Adrenal gland (tissue), 9 donors: ENCODE measurements at regions not wholly inside any gene's neighbourhood (a gene's known extent, or its start where the extent isn't known, plus 50 kb on each side); places are given as distances from the start of the nearest gene placed in this dataset.

ENCODE experiments used
- DNase-seq, 7 donors: peaks; one replicate each; pipeline ENCODE4 v3.0.0-alpha.2; 2019 to 2020
- H3K27ac ChIP-seq, 5 donors: fragments of 200-600 bp; sonication (generic) in 4 of 5; 1 replicate in 3 of 5; 2 replicates in 2 of 5; pipeline versions ENCODE4 v1.5.1 to v1.8.0; 2016 to 2020; ENCODE audit warnings: mild to moderate bottlenecking in 1 of 5
- H3K27me3 ChIP-seq: fragments of 200-600 bp; 2 replicates; pipeline ENCODE4 v1.8.0; 2021
- H3K36me3 ChIP-seq, 2 donors: fragments of 200-600 bp; replicated peaks in 1 of 2; 1 replicate in 1 of 2; 2 replicates in 1 of 2; pipeline versions ENCODE4 v1.5.1 to v1.8.0; 2018 to 2022
- H3K4me1 ChIP-seq, 2 donors: fragments of 200-600 bp; replicated peaks in 1 of 2; 1 replicate in 1 of 2; 2 replicates in 1 of 2; pipeline versions ENCODE4 v1.5.1 to v1.8.0; 2018 to 2021
- H3K4me3 ChIP-seq, 4 donors: fragments of 200-600 bp; sonication (generic) in 3 of 4; one replicate each; pipeline ENCODE4 v1.5.1; 2016 to 2018
- H3K9me3 ChIP-seq, 3 donors: fragments of 200-600 bp; sonication (generic) in 1 of 3; replicated peaks in 1 of 3; 1 replicate in 2 of 3; 2 replicates in 1 of 3; pipeline versions ENCODE4 v1.5.1 to v1.8.0; 2016 to 2021
- CTCF ChIP-seq, 6 experiments: fragments of 450-650 bp in 4 of 6; fragments of 200-600 bp in 2 of 6; sonication (generic) in 1 of 6; IDR thresholded peaks; 1 replicate in 5 of 6; 2 replicates in 1 of 6; pipeline versions ENCODE4 v1.5.1 to v1.8.0; 2016 to 2021; ENCODE audit warnings: antibody characterized with exemption in 6 of 6, mild to moderate bottlenecking in 2 of 6, moderate library complexity in 1 of 6
- POLR2A ChIP-seq, 2 donors: fragments of 450-650 bp; IDR thresholded peaks; one replicate each; pipeline ENCODE4 v1.6.1; 2017; ENCODE audit warnings: antibody characterized with exemption in 2 of 2, mild to moderate bottlenecking in 2 of 2, moderate library complexity in 1 of 2
- WGBS, 4 donors: extraction: QIAGEN DNeasy Blood & Tissue Kit in 2 of 4; methylation state at CpG; one replicate each; pipeline versions ENCODE4 v1.1.5 to v1.1.7; 2013 to 2017; 5-methylcytosine and 5-hydroxymethylcytosine counted together
- intact Hi-C, 2 donors: fragments of 100-400 bp; cut with DNase I; formaldehyde crosslinking; loops; one replicate each; pipeline versions ENCODE4 v1.14.1 to v1.15.0; 2022 to 2023
- donor health status: healthy with polysubstance abuse.
- donor health status: Bipolar disorder and iron deficiency.
- donor health status: DM: yes; HTN: yes; CAD: no.
- donor health status: DM: no; HTN: no; CAD: no.
- donor health status: DM: no; HTN: no; CAD: no.

DNA sequence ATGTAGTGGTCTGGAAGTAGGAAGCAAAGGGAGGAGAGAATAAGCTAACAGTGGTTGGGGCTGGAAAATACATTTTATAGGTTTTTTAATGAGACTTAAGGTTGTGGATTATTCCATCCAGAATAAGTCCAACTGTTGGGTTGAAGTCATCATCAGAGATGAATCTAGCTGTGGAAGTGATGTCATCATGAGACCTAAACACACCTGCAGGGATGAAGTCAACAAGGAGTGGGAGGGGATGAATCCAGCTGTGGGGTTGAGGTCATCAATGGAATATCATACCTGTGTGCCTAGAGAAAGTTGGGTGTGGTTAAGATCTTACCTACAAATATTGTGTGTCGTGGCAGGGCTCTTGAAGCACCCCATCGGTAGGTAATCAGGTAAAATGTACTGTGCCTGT lies 730.7 kb downstream of the RFPL4B start:
- Histone ChIP-seq H3K4me1 (no peaks in the 10 kb centered on the region), H3K27me3 (no peaks in the 10 kb centered on the region), H3K36me3 (no peaks in the 10 kb centered on the region), H3K27ac (no peak overlapping the region), H3K4me3 (no peak overlapping the region), H3K9me3 (no peaks in the 10 kb centered on the region)
- intact Hi-C loops: no loop called here
- no peak for DNase-seq
- TF ChIP-seq CTCF (IDR thresholded peaks at IDR 0.05): no peak
- TF ChIP-seq POLR2A (IDR thresholded peaks at IDR 0.05): no peak
- 85 to 94% (median 93%) methylated on average over 2 of the region's 2 CpGs for WGBS, 4 donors

GRCh38 chr6:113078791-113079190 lies 731.7 kb downstream of the RFPL4B start:
- intact Hi-C loops: no loop called here
- Histone ChIP-seq H3K27ac (no peak overlapping the region), H3K4me3 (no peak overlapping the region), H3K9me3 (no peaks in the 10 kb centered on the region), H3K4me1 (no peaks in the 10 kb centered on the region), H3K36me3 (no peaks in the 10 kb centered on the region), H3K27me3 (no peaks in the 10 kb centered on the region)
- TF ChIP-seq POLR2A (IDR thresholded peaks at IDR 0.05) (no peak), CTCF (IDR thresholded peaks at IDR 0.05) (no peak)
- 59 to 74% (median 64%) methylated on average over 4 of the region's 4 CpGs for WGBS, 4 donors
- DNase-seq: no peak

GRCh38 chr6:113082745-113083144 lies 735.6 kb downstream of the RFPL4B start:
- WGBS, 4 donors: 29 to 43% (median 38%) methylated on average over 3 of the region's 3 CpGs
- H3K4me1 ChIP-seq: no peaks in the 10 kb centered on the region

GRCh38 chr6:113083947-113084346 lies 736.8 kb downstream of the RFPL4B start:
- DNase-seq: no peak
- TF ChIP-seq CTCF (IDR thresholded peaks at IDR 0.05) (no peak), POLR2A (IDR thresholded peaks at IDR 0.05) (no peak)
- intact Hi-C loops: no loop called here
- H3K4me1 ChIP-seq: no peaks in the 10 kb centered on the region
- H3K9me3 ChIP-seq: no peaks in the 10 kb centered on the region
- 73 to 83% (median 75%) methylated on average over 3 of the region's 3 CpGs for WGBS, 4 donors
- H3K4me3 ChIP-seq: no peak overlapping the region
- no peaks in the 10 kb centered on the region for H3K27me3 ChIP-seq
- H3K36me3 ChIP-seq: no peaks in the 10 kb centered on the region
- H3K27ac ChIP-seq: no peak overlapping the region

More at GRCh38 chr6:113082745-113083144, 735.6 kb downstream of the RFPL4B start:
- no peaks in the 10 kb centered on the region for H3K9me3 ChIP-seq
- no peak for DNase-seq
- TF ChIP-seq CTCF (IDR thresholded peaks at IDR 0.05) (no peak), POLR2A (IDR thresholded peaks at IDR 0.05) (no peak)
- intact Hi-C loops: no loop called here
- H3K4me3 ChIP-seq: no peak overlapping the region
- H3K36me3 ChIP-seq: no peaks in the 10 kb centered on the region
- H3K27ac ChIP-seq: no peak overlapping the region
- no peaks in the 10 kb centered on the region for H3K27me3 ChIP-seq
